Glomerular visceral epithelial cell (primary cell): ENCODE measurements at regions not wholly inside any gene's neighbourhood (a gene's known extent, or its start where the extent isn't known, plus 50 kb on each side); places are given as distances from the start of the nearest gene placed in this dataset.

ENCODE experiments used
- DNase-seq: peaks from one replicate; pipeline ENCODE4 v3.0.0-alpha.2; 2016; ENCODE audit errors: extremely low spot score

DNA sequence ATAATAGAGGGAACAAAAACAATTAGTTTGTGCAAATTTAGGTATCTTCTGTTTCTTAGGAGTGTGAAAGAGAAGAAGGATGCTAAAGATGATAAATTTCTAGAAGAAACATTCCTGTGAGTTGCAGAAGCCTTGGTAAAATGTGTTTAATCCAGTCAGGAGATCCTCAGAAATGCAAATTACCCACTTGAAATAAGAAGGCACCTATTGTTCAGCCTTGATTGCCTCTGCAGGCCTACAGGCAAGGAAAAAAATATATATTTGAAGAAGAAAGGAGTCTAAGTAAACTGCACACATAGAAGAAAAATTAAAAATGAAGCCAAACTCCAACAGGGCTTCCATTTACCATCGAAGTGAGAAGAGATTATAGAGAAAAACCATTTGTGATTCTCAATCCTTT lies 51.0 kb upstream of the LHX8 start:
- DNase-seq = no peak

DNA sequence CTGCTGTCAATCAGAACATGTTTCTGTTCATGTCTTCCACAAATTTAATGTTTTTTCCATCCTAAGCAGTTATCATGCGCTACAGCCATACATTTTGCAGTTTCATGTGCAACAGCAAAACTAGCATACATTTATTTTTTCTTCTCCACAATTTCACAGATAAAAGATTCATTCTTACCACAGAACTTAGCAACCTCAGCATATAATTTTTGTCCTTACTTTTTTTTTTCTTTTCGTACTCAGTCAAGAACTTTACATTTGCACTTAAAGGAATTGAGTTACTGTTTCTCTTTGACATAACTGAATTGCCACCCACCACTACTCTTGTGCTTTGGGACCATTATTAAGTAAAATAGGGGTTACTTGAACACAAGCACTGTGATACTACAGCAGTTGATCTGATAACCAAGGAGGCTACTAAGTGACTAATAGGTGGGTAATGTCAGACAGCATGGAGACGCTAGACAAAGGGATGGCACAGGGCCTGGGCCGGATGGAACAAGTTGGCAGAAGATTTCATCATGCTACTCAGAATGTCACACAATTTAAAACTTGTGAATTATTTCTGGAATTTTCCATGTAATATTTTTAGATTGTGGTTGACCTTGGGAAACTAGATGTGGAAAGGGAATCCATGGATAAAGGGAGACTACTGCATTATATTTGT lies 50.2 kb upstream of the LHX8 start:
- peak; percentile 38 for DNase-seq
